ENCODE measurements at regions not wholly inside any gene's neighbourhood (a gene's known extent, or its start where the extent isn't known, plus 50 kb on each side); places are given as distances from the start of the nearest gene placed in this dataset.

DNA sequence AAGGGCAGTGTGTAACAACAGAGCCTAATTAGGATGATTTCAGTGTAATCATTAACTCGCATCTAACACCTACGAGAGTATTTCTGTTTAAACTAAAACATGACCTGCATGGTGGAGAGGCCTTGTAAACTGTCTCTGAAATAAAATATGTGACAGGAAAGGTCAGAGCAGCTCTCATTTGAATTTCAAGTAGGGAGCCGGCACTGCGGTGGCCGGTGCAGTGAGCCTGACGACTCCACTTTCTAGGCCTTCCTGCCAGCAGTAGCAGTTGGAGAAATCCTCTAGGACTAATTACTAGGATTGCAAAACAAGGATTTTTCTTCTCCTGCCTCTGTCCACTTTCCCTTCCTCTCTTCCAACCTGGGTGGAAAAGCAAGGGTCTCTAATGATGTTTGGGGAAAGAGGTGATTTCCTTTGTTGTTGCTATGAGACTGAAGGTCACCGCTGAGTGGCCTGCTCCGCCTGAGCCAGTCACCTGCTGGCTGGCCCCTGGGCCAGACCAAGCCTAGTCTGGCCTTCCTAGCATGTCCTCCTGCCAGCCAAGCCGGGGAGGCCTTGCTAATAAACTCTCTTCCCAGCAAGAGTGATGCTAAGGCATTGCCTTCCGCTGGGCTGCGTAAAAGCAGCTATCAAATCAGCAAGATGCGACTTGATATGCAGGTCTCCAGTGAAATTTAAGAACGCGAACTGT, 245.7 kb downstream of the PSAT1 start:
- H3K27me3 ChIP-seq (replicated peaks) = no peaks in the 10 kb centered on the region
- no peak for DNase-seq
- in situ Hi-C loops (cut with HindIII; ENCODE audit: low pct_ligation_motif_present, low sequenced_read_pairs) = no loop called here
- TF ChIP-seq CTCF (IDR thresholded peaks at IDR 0.05; ENCODE audit: low read depth, low read length, missing control alignments) = no peak
- no peak overlapping the region for H3K27ac ChIP-seq
- no peaks in the 10 kb centered on the region for H3K36me3 ChIP-seq (replicated peaks)
- no peak overlapping the region for H3K4me3 ChIP-seq (ENCODE audit: low read depth, low read length)

DNA sequence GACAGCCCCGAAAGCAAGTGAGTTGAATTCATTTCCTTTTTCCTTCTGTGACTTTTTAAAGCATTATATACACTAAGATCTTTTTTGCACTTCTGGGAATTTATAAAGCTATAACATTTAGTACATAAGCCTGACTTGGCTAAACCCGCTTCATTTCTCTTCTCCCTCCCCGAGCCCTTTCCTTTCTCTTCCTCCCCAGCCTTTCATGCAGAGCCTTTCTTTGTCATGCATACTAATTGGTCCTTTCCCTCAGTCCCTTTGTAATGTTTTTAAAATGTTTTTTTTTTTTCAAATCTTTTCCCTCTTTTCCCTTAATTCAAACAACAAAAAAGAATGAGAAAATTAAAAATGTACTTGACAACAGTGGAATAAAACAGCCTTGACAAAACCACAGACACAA, 246.4 kb downstream of the PSAT1 start:
- Histone ChIP-seq H3K27me3 (replicated peaks) (no peaks in the 10 kb centered on the region), H3K27ac (no peak overlapping the region), H3K36me3 (replicated peaks) (no peaks in the 10 kb centered on the region), H3K4me3 (ENCODE audit: low read depth, low read length) (no peak overlapping the region)
- in situ Hi-C loops (cut with HindIII; ENCODE audit: low pct_ligation_motif_present, low sequenced_read_pairs) = no loop called here
- no peak for TF ChIP-seq CTCF (IDR thresholded peaks at IDR 0.05; ENCODE audit: low read depth, low read length, missing control alignments)
- no peak for DNase-seq

DNA sequence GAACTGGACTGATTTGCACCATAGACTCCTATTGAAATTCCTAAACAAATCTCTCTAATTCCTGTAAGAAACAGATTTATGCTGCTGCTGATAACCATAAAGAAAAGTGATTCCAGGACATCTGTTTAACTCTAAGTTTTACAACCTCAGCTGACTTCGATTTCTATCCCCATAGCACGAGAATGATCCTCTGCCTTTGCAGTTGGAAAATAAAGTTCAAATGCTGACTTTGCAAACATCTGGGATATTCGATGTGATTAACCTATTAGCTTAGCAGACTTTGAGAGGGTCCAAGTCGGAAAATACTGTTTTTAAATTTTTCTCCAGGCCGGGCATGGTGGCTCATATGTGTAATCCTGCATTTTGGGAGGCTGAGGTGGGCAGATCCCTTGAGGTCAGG, 247.3 kb downstream of the PSAT1 start:
- Histone ChIP-seq H3K4me3 (ENCODE audit: low read depth, low read length) (no peak overlapping the region), H3K27me3 (replicated peaks) (no peaks in the 10 kb centered on the region), H3K27ac (no peak overlapping the region), H3K36me3 (replicated peaks) (no peaks in the 10 kb centered on the region)
- no peak for DNase-seq
- in situ Hi-C loops (cut with HindIII; ENCODE audit: low pct_ligation_motif_present, low sequenced_read_pairs) = no loop called here
- TF ChIP-seq CTCF (IDR thresholded peaks at IDR 0.05; ENCODE audit: low read depth, low read length, missing control alignments) = no peak

DNA sequence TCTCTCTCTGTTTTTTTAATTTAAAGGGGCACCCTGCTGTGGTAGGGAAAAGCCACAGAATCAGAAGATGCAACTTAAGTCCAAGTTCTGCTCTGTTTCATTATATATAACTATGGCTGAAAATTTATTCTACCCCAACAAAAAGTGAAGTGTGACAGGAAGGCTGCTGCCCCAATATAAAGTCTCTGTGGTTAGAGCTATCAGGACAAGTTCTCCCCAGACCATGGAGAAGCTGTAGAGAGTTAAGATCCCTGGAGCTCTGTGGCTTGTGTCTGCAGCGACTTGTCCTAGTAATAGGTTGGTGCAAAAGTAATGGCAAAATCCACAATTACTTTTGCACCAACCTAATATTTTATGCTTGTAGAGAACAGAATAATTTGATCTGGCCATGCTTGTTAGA, 250.9 kb downstream of the PSAT1 start:
- in situ Hi-C loops (cut with HindIII; ENCODE audit: low pct_ligation_motif_present, low sequenced_read_pairs) = no loop called here

DNA sequence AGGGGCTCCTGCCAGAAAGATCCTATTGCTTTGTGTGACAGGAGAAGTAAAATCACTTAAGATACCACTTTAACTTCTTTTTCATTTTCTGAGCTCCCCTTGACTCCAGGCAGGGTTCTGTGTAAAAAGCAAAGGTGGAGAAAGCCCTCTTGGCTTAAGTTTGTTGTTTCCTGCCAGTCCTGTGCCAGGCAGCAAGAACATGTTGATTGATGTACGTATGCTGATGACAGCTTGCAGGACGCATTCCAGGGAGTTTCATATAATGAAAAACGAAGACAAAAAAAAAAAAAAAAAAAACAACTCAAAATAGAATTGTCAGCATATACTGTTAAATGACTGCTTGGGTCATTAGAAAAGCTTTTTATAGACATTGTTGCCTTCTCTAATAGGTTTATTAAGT, 251.7 kb downstream of the PSAT1 start:
- Histone ChIP-seq H3K4me3 (ENCODE audit: low read depth, low read length) (no peak overlapping the region), H3K27me3 (replicated peaks) (no peaks in the 10 kb centered on the region), H3K27ac (no peak overlapping the region), H3K36me3 (replicated peaks) (no peaks in the 10 kb centered on the region)
- no peak for DNase-seq
- in situ Hi-C loops (cut with HindIII; ENCODE audit: low pct_ligation_motif_present, low sequenced_read_pairs) = no loop called here
- TF ChIP-seq CTCF (IDR thresholded peaks at IDR 0.05; ENCODE audit: low read depth, low read length, missing control alignments) = no peak

More for the DNA sequence above, 250.9 kb downstream of the PSAT1 start:
- Histone ChIP-seq H3K4me3 (ENCODE audit: low read depth, low read length) (no peak overlapping the region), H3K27ac (no peak overlapping the region), H3K36me3 (replicated peaks) (no peaks in the 10 kb centered on the region), H3K27me3 (replicated peaks) (no peaks in the 10 kb centered on the region)
- TF ChIP-seq CTCF (IDR thresholded peaks at IDR 0.05; ENCODE audit: low read depth, low read length, missing control alignments) = no peak
- DNase-seq = no peak

DNA sequence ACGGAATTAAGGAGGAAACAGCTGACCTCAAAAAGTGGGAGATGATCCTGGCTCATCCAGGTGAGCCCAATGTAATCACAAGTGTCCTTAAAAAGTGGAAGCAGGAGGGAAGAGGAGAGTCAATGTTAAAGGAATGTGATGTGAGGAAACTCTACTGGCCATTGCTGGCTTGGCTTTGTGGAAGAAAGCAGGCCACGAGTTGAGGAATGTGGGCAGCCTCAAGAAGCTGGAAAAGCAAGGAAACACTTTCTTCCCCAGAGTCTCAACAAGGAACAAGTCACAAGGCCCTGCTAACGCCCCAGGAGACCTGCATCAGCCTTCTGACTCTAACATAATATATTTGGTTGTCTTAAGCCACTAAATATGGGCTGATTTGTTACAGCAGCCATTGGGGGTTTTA, 252.8 kb downstream of the PSAT1 start:
- no peak for TF ChIP-seq CTCF (IDR thresholded peaks at IDR 0.05; ENCODE audit: low read depth, low read length, missing control alignments)
- no peak for DNase-seq
- Histone ChIP-seq H3K36me3 (replicated peaks) (no peaks in the 10 kb centered on the region), H3K4me3 (ENCODE audit: low read depth, low read length) (no peak overlapping the region), H3K27ac (no peak overlapping the region), H3K27me3 (replicated peaks) (no peaks in the 10 kb centered on the region)
- in situ Hi-C loops (cut with HindIII; ENCODE audit: low pct_ligation_motif_present, low sequenced_read_pairs) = no loop called here
